ENCODE measurements at regions not wholly inside any gene's neighbourhood (a gene's known extent, or its start where the extent isn't known, plus 50 kb on each side); places are given as distances from the start of the nearest gene placed in this dataset.

DNA sequence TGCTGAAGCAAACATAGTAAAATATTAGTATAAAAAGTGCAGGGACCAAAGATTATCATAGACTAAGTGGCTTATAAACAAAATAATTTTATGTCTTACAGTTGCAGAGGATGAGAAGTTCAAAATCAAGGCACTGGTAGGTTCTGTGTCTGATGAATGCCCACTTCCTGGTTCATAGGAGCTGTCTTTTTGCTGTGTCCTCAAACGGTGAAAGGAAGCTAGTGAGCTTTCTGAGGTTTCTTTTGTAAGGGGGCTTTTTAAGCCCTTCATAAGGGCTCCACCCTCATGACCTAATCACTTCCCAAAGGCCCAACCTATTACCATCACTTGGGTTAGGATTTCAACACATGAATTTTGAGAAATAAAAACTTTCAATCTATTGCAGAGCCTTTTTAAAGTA, 946.7 kb upstream of the ACVR2A start:
- no peak for TF ChIP-seq CTCF (IDR thresholded peaks at IDR 0.05 in 2 of 3, conservative IDR thresholded peaks at IDR 0.05 in 1 of 3; ENCODE audit: borderline replicate concordance in 1 of 3, insufficient read depth in 1 of 3, low read depth in 2 of 3, low read length in 2 of 3)
- TF ChIP-seq POLR2AphosphoS5 (IDR thresholded peaks at IDR 0.05; ENCODE audit: low read depth, low read length) = no peak
- no peak for TF ChIP-seq EZH2 (IDR thresholded peaks at IDR 0.05)
- TF ChIP-seq CBX3 (IDR thresholded peaks at IDR 0.05; ENCODE audit: low read depth) = no peak
- TF ChIP-seq, protein P1, sequence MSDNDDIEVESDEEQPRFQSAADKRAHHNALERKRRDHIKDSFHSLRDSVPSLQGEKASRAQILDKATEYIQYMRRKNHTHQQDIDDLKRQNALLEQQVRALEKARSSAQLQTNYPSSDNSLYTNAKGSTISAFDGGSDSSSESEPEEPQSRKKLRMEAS (IDR thresholded peaks at IDR 0.05) = no peak
- TF ChIP-seq POLR2A (IDR thresholded peaks at IDR 0.05; ENCODE audit: borderline replicate concordance, extremely low read depth, insufficient read depth, insufficient read length) = no peak
- TF ChIP-seq RAD21 (IDR thresholded peaks at IDR 0.05; ENCODE audit: low read depth) = no peak
- no peak for TF ChIP-seq EZH2phosphoT487 (IDR thresholded peaks at IDR 0.05; ENCODE audit: borderline replicate concordance)
- TF ChIP-seq ZNF274 (IDR thresholded peaks at IDR 0.05; ENCODE audit: low read depth, low read length) = no peak
- no peak for TF ChIP-seq SP1 (IDR thresholded peaks at IDR 0.05; ENCODE audit: low read depth)
- TF ChIP-seq, protein P2, sequence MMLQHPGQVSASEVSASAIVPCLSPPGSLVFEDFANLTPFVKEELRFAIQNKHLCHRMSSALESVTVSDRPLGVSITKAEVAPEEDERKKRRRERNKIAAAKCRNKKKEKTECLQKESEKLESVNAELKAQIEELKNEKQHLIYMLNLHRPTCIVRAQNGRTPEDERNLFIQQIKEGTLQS (IDR thresholded peaks at IDR 0.05) = no peak
- TF ChIP-seq EGR1 (IDR thresholded peaks at IDR 0.05; ENCODE audit: low read depth) = no peak
